ENCODE measurements at regions not wholly inside any gene's neighbourhood (a gene's known extent, or its start where the extent isn't known, plus 50 kb on each side); places are given as distances from the start of the nearest gene placed in this dataset.
"Not testable (repeated sequence)": the region's sequence is repeated elsewhere in the genome, so short reads cannot be mapped to it uniquely, and the experiment has no call there.

GRCh38 chr2:95695613-95696012 lies 103.8 kb downstream of the TRIM43 start:
- TF ChIP-seq CTCF (IDR thresholded peaks at IDR 0.05; ENCODE audit: extremely low read depth, missing control alignments), result no peak

GRCh38 chr2:95698146-95698545 lies 106.3 kb downstream of the TRIM43 start:
- DNase-seq (ENCODE audit: low spot score), result no peak
- no peak for TF ChIP-seq CTCF (IDR thresholded peaks at IDR 0.05; ENCODE audit: extremely low read depth, missing control alignments)

More at GRCh38 chr2:95695613-95696012, 103.8 kb downstream of the TRIM43 start:
- DNase-seq (ENCODE audit: low spot score), result no peak

GRCh38 chr2:95699201-95700184 lies 107.7 kb downstream of the TRIM43 start:
- not testable (repeated sequence) for DNase-seq (ENCODE audit: low spot score)

- DNase-seq (ENCODE audit: low spot score), result no peak
- TF ChIP-seq CTCF (IDR thresholded peaks at IDR 0.05; ENCODE audit: extremely low read depth, missing control alignments), result no peak
Measured at GRCh38 chr2:95700519-95700918, 108.7 kb downstream of the TRIM43 start.

- TF ChIP-seq CTCF (IDR thresholded peaks at IDR 0.05; ENCODE audit: extremely low read depth, missing control alignments), result no peak
- no peak for DNase-seq (ENCODE audit: low spot score)
Measured at GRCh38 chr2:95702471-95702870, 110.7 kb downstream of the TRIM43 start.

- DNase-seq (ENCODE audit: low spot score), result not testable (repeated sequence)
Measured at GRCh38 chr2:95707161-95707560, 115.4 kb downstream of the TRIM43 start.

GRCh38 chr2:95707837-95708236 lies 116.0 kb downstream of the TRIM43 start:
- DNase-seq (ENCODE audit: low spot score), result no peak
- no peak for TF ChIP-seq CTCF (IDR thresholded peaks at IDR 0.05; ENCODE audit: extremely low read depth, missing control alignments)

- no peak for TF ChIP-seq CTCF (IDR thresholded peaks at IDR 0.05; ENCODE audit: extremely low read depth, missing control alignments)
- DNase-seq (ENCODE audit: low spot score), result no peak
Measured at GRCh38 chr2:95709831-95710230, 118.0 kb downstream of the TRIM43 start.

- not testable (repeated sequence) for DNase-seq (ENCODE audit: low spot score)
Measured at GRCh38 chr2:95713470-95714177, 121.8 kb downstream of the TRIM43 start.

- not testable (repeated sequence) for DNase-seq (ENCODE audit: low spot score)
Measured at GRCh38 chr2:95714398-95714797, 122.6 kb downstream of the TRIM43 start.
